Activated CD4-positive, alpha-beta T cell treated with anti-CD3 and anti-CD28 coated beads, Interleukin-2, amount 10 ng/mL, durations not matched to agents 24 days and 14 days (primary cell): ENCODE measurements at regions not wholly inside any gene's neighbourhood (a gene's known extent, or its start where the extent isn't known, plus 50 kb on each side); places are given as distances from the start of the nearest gene placed in this dataset.
"Not testable (repeated sequence)": the region's sequence is repeated elsewhere in the genome, so short reads cannot be mapped to it uniquely, and the experiment has no call there.

Experiments
- DNase-seq: peaks from one replicate; pipeline ENCODE4 v3.0.0; 2022
- H3K27ac Mint-ChIP-seq: one replicate; pipeline ENCODE4 v1.8.0; 2022; ENCODE audit warnings: mild to moderate bottlenecking, mixed read lengths
- H3K27me3 Mint-ChIP-seq: one replicate; pipeline ENCODE4 v1.8.0; 2022; ENCODE audit warnings: mixed read lengths
- H3K36me3 Mint-ChIP-seq: one replicate; pipeline ENCODE4 v1.8.0; 2022; ENCODE audit warnings: low read depth, mild to moderate bottlenecking, mixed read lengths
- H3K4me1 Mint-ChIP-seq: one replicate; pipeline ENCODE4 v1.8.0; 2021; ENCODE audit warnings: mixed read lengths
- H3K4me3 Mint-ChIP-seq: one replicate; pipeline ENCODE4 v1.8.0; 2022; ENCODE audit warnings: mild to moderate bottlenecking, moderate library complexity, mixed read lengths
- H3K9me3 Mint-ChIP-seq: one replicate; pipeline ENCODE4 v1.8.0; 2021; ENCODE audit warnings: mixed read lengths
- intact Hi-C: fragments of 100-400 bp; cut with micrococcal nuclease; formaldehyde crosslinking; loops from one replicate; pipeline ENCODE4 v1.15.1; 2023

DNA sequence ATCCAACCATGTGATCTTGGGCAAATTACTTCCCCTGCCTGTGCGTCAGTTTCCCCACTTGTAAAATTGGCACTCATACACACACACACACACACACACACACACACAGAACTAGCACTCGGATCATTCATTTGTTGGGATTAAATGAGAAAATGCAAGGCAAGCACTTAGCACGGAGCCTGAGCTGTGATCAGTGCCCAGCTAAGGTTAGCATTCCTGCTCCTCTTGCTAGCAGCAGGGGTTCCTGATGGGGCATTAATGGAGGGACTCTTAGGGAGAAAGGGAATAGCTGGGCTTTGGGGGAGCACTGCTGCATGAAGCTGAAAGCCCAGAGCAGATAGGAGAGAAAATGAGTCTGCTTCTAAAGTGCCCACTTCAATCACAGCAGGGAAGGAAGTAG lies 187.7 kb upstream of the C2CD4B start:
- Mint-ChIP-seq H3K27ac (no peak overlapping the region), H3K4me1 (no peaks in the 10 kb centered on the region), H3K9me3 (no peaks in the 10 kb centered on the region), H3K36me3 (no peaks in the 10 kb centered on the region), H3K27me3 (no peaks in the 10 kb centered on the region), H3K4me3 (no peak overlapping the region)
- no peak for DNase-seq
- intact Hi-C loops, result no loop called here

- intact Hi-C loops, result no loop called here
- Mint-ChIP-seq H3K36me3 (no peaks in the 10 kb centered on the region), H3K9me3 (no peaks in the 10 kb centered on the region), H3K27ac (no peak overlapping the region), H3K4me1 (no peaks in the 10 kb centered on the region), H3K27me3 (peaks cover 14% of the 10 kb centered on the region), H3K4me3 (no peak overlapping the region)
- DNase-seq, result no peak
These were observed 192.3 kb upstream of the C2CD4B start for GRCh38 chr15:62357431-62357830.

DNA sequence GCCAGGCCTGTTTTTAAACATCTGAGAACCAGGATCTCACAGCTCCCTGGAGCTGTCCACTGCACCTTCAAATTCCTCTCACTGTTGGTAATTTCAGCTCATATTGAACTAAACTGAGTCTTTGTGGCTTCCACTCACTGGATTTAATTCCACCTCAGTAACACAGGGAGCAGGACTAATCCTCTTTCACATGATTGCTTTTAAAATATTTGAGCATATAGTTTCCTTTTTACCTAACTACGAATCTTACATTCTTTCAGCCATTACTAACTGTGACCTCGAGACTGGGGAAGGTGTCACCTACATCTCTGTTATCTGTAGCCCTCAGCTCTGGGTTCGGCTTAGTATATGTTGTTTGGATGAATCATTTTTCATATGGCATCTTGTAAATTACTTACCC lies 194.3 kb upstream of the C2CD4B start:
- Mint-ChIP-seq H3K4me1 (no peaks in the 10 kb centered on the region), H3K4me3 (no peak overlapping the region)

DNA sequence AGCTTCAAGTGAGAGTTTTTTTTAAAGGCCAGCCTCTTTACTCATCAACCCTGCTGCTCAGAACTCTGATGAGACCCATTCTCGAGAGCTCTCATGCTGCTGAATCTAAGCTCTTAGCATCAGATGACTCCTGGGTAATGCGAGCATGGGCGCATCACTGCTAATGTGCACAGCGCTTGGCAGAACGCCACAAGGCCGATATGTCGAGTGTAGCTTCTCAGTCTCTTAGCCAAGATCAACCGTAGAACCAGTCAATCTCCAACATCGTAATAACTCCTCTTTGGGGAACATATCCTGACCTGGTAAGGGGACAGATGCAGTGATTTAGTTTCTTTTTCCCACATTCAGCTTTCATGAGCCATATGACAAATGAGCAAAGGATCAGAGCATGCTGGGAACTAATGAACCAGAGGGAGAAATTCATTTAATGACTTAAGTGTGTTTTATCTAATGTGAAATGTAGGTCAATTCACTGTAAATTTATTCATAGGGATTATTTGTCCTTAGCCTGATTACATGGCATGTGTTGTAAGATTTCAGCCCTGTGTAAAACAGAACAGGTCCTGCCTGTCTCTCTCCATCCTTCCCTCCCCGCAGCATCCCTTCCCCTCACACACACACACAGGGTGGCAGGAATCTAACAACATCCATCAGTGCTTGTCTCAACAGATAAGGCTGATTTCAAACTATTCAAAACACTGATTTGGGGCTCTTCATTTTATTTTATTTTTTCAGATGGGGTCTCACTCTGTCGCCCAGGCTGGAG lies 195.4 kb upstream of the C2CD4B start:
- intact Hi-C loops, result no loop called here
- H3K27ac Mint-ChIP-seq, result no peak overlapping the region

More for the DNA sequence above, 194.3 kb upstream of the C2CD4B start:
- Mint-ChIP-seq H3K36me3 (no peaks in the 10 kb centered on the region), H3K9me3 (no peaks in the 10 kb centered on the region), H3K27ac (no peak overlapping the region), H3K27me3 (peaks cover 16% of the 10 kb centered on the region)
- DNase-seq, result no peak
- intact Hi-C loops, result no loop called here

DNA sequence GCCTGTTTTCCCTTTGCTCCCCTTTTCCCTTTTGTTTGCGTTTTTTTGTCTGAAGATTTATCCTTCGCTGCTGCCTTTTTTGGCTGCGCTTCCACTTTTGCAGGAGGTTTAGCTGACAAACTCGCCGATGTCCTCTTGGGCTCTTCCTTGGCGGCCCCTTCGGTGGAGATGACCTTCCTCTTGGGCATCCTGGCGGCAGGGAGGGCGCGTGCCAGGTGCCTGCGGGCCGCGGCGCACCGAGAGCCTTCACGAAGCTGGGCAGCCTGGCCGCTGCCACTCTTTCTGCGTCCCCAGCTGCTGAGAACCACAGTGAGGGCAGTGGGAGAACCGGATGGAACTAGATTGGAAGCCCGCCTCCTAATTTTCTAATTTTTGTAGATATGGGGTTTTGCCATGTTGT lies 197.1 kb upstream of the C2CD4B start:
- no peaks in the 10 kb centered on the region for H3K9me3 Mint-ChIP-seq
- H3K4me3 Mint-ChIP-seq, result no peak overlapping the region
- intact Hi-C loops, result no loop called here

More for the DNA sequence above, 195.4 kb upstream of the C2CD4B start:
- H3K4me3 Mint-ChIP-seq, result no peak overlapping the region
- H3K4me1 Mint-ChIP-seq, result no peaks in the 10 kb centered on the region
- DNase-seq, result no peak
- H3K27me3 Mint-ChIP-seq, result peaks cover 16% of the 10 kb centered on the region
- H3K36me3 Mint-ChIP-seq, result no peaks in the 10 kb centered on the region
- no peaks in the 10 kb centered on the region for H3K9me3 Mint-ChIP-seq

GRCh38 chr15:62362608-62363007 lies 197.5 kb upstream of the C2CD4B start:
- intact Hi-C loops, result no loop called here
- Mint-ChIP-seq H3K36me3 (no peaks in the 10 kb centered on the region), H3K4me1 (no peaks in the 10 kb centered on the region), H3K4me3 (no peak overlapping the region), H3K9me3 (no peaks in the 10 kb centered on the region), H3K27me3 (peaks cover 21% of the 10 kb centered on the region), H3K27ac (no peak overlapping the region)
- DNase-seq, result no peak

More for the DNA sequence above, 197.1 kb upstream of the C2CD4B start:
- Mint-ChIP-seq H3K27me3 (peaks cover 21% of the 10 kb centered on the region), H3K4me1 (no peaks in the 10 kb centered on the region), H3K27ac (no peak overlapping the region), H3K36me3 (no peaks in the 10 kb centered on the region)
- DNase-seq, result no peak

- intact Hi-C loops, result no loop called here
- no peak overlapping the region for H3K27ac Mint-ChIP-seq
- H3K4me1 Mint-ChIP-seq, result no peaks in the 10 kb centered on the region
- H3K36me3 Mint-ChIP-seq, result no peaks in the 10 kb centered on the region
- DNase-seq, result no peak
- no peaks in the 10 kb centered on the region for H3K9me3 Mint-ChIP-seq
- H3K4me3 Mint-ChIP-seq, result no peak overlapping the region
- peaks cover 21% of the 10 kb centered on the region for H3K27me3 Mint-ChIP-seq
These were observed 198.8 kb upstream of the C2CD4B start for GRCh38 chr15:62363913-62364312.

DNA sequence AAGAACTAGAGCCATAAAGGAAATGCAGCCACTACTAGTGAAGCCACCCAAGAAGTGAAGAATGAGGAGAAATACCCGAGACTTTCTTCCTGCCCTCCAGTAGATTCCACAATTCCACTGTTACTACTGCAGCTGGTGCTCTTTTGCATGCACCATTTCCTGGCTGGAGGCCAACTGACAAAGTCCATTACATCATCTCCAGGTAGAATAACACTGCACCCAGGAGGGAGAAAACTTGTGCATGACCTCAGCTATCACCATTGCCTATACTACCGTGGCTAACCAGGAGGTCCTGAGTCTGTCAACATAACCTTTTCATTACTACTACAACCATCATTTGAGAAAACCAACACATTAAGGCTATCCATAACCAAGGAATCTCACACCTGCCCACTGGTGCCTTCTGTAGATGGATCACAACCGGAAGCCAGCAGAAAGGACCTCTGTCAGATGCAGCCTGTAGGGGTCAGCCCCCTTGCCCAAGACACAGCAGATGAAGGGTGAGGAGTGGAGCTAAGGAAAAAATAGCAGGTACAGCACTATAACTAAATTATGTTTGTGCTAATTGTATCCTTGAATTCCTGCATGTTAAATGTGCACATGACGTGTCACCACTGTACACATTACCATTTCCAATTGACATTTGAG lies 200.8 kb upstream of the C2CD4B start:
- H3K27me3 Mint-ChIP-seq, result peaks cover 9% of the 10 kb centered on the region
- intact Hi-C loops, result no loop called here
- H3K9me3 Mint-ChIP-seq, result no peaks in the 10 kb centered on the region
- no peaks in the 10 kb centered on the region for H3K4me1 Mint-ChIP-seq
- no peak overlapping the region for H3K27ac Mint-ChIP-seq
- no peaks in the 10 kb centered on the region for H3K36me3 Mint-ChIP-seq
- DNase-seq, result no peak
- H3K4me3 Mint-ChIP-seq, result no peak overlapping the region

DNA sequence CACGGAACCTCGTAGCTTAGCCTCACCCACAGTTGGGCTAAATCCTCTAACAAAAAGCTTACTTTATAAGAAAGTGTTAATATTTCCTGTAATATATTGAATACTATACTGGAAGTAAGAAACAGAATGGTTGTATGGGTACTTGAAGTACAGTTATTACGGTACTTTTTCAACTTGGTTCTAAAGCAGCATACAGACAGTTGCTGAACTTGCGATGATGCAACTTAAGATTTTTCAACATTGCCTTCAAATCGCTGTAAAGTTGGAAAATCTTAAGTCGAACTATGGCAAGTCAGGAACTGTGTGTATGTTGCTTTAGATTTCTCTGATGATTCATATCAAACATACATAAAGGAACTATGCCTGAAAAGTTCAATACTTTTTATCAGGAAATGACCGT lies 204.4 kb upstream of the C2CD4B start:
- Mint-ChIP-seq H3K27ac (no peak overlapping the region), H3K4me1 (no peaks in the 10 kb centered on the region), H3K27me3 (peaks cover 4% of the 10 kb centered on the region), H3K4me3 (no peak overlapping the region), H3K9me3 (no peaks in the 10 kb centered on the region), H3K36me3 (no peaks in the 10 kb centered on the region)
- intact Hi-C loops, result no loop called here
- no peak for DNase-seq

DNA sequence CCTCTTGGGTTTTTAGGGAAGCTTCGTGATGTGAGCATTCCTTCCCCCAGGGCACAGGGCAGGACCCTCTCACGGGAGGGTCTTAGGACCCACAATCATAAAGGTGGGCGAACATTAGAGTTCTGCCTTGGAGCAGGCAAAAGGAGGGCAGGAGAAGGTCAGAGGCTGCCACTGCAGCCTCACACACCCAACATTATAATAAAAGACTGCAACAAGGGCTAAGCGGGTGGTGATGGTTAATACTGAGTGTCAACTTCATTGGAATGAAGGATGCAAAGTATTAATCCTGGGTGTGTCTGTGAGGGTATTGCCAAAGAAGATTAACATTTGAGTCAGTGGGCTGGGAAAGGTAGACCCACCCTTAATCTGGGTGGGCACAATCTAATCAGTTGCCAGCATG lies 206.6 kb upstream of the C2CD4B start:
- H3K9me3 Mint-ChIP-seq, H3K4me3 Mint-ChIP-seq, H3K4me1 Mint-ChIP-seq, H3K36me3 Mint-ChIP-seq, DNase-seq, H3K27me3 Mint-ChIP-seq, intact Hi-C loops, H3K27ac Mint-ChIP-seq: not testable (repeated sequence)

GRCh38 chr15:62377736-62378480 lies 212.8 kb upstream of the C2CD4B start:
- H3K36me3 Mint-ChIP-seq, result no peaks in the 10 kb centered on the region
- intact Hi-C loops, result no loop called here
- no peak overlapping the region for H3K27ac Mint-ChIP-seq
- H3K4me3 Mint-ChIP-seq, result no peak overlapping the region
- no peak for DNase-seq
- H3K9me3 Mint-ChIP-seq, result no peaks in the 10 kb centered on the region
- no peaks in the 10 kb centered on the region for H3K4me1 Mint-ChIP-seq
- H3K27me3 Mint-ChIP-seq, result peaks cover 20% of the 10 kb centered on the region

DNA sequence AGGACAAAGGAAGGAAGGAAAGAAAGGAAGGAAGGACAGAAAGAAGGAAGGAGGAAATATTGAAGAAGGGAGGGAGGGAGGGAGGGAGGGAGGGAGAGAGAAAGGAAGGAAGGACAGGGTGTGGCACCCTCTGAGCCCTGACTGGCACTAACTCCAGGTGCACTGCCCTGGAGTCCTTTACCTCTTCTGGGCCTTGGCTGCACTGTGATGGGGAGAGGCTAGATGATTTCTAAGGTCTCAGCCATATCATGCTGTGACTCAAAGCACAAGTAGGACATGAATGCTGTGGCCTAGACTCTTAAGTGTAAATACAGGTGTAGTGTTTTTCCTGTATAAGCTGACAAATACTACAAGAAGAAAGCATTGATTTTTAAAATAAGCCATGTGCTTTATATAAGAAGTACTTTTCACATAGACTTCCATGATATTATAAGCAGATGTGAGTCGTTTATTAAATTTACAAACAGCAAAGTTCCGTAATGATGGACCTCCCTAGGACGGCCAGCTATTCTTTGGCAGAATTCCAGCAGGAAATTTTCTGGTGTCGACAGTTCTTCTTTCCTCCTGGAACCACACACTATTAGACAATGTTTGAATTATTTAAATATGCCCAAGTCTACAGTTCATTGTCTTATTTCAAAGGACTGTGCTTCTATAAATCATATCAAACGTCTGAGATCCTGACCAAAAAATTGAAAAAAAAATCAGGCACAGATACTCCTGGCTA lies 213.8 kb upstream of the C2CD4B start:
- intact Hi-C loops, result no loop called here
- H3K4me3 Mint-ChIP-seq, result no peak overlapping the region
- DNase-seq, result no peak
- H3K27ac Mint-ChIP-seq, result no peak overlapping the region
- no peaks in the 10 kb centered on the region for H3K9me3 Mint-ChIP-seq
- peaks cover 20% of the 10 kb centered on the region for H3K27me3 Mint-ChIP-seq
- no peaks in the 10 kb centered on the region for H3K4me1 Mint-ChIP-seq
- no peaks in the 10 kb centered on the region for H3K36me3 Mint-ChIP-seq

DNA sequence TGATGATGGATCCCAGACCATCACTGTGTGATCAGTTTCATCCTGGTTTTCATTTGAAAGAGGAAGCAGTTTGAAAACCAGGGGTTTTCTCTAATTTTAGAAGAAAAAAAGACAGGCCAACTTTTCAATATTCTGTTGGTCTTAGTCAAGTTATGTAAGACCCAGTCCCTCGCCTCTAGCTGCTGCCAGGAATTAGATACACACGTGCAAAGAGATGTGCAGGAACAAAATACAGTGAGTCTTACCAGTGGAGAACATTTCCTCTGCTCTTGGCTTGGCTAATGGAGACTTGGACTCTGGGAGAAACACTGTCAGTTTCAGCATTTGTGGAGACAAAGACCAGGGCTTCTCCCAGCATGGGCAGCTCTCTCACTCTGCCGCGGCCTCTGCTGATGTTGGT lies 214.9 kb upstream of the C2CD4B start:
- intact Hi-C loops, result no loop called here
- Mint-ChIP-seq H3K27ac (no peak overlapping the region), H3K9me3 (no peaks in the 10 kb centered on the region), H3K36me3 (no peaks in the 10 kb centered on the region), H3K4me3 (no peak overlapping the region), H3K27me3 (peaks cover 24% of the 10 kb centered on the region), H3K4me1 (no peaks in the 10 kb centered on the region)
- no peak for DNase-seq

DNA sequence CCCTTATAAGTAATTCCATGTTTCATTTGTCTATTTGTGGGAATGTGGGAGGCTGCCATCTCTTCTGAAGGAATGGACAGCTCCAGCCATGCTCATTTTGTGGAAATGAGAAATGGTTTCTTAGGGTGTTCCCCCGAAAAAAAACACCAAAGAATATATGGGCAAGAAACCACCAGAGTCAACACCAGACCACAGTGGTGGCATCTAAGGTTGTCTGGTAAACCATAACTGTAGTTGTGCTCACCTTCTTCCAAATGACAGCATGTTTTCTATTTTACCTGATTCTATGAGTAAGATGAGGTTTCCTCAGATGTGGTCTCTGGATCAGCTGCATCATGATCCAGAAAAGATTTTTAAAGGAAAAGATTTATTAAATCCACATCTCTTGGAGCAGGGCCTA lies 217.0 kb upstream of the C2CD4B start:
- Mint-ChIP-seq H3K27me3 (peaks cover 26% of the 10 kb centered on the region), H3K36me3 (no peaks in the 10 kb centered on the region), H3K4me3 (no peak overlapping the region), H3K4me1 (no peaks in the 10 kb centered on the region), H3K9me3 (no peaks in the 10 kb centered on the region), H3K27ac (no peak overlapping the region)
- intact Hi-C loops, result no loop called here
- DNase-seq, result no peak
